ENCODE measurements at regions not wholly inside any gene's neighbourhood (a gene's known extent, or its start where the extent isn't known, plus 50 kb on each side); places are given as distances from the start of the nearest gene placed in this dataset.

DNA sequence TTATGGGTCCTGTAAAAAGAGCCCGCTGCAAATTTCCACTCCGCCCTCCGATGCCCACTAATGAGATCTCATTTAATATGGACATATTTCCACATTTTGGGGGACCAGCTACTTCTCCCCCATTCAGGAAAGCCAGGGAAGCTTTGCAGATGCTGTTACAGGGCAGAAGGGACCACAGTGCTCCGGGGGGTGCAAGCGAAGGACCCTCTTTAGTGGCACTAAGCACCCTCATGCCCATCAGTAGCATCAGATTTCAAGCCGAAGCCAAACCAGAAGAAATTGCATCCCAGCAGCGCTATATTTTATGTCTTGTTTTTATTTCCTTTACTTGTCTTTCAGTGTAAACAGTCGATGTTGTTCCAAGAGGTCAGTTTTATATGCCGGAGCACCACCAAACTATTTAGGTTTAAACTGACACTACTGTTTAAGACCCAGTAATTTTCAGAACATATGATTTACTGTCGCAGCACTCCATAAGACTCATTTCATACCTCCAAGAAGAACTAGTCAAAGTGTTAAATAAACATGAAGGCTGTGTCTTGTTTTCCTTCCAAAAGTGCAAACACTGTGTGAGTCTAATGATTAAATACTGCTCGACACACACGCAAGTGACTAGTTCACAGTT lies 122.2 kb upstream of the MGMT start:
- no peak for DNase-seq

DNA sequence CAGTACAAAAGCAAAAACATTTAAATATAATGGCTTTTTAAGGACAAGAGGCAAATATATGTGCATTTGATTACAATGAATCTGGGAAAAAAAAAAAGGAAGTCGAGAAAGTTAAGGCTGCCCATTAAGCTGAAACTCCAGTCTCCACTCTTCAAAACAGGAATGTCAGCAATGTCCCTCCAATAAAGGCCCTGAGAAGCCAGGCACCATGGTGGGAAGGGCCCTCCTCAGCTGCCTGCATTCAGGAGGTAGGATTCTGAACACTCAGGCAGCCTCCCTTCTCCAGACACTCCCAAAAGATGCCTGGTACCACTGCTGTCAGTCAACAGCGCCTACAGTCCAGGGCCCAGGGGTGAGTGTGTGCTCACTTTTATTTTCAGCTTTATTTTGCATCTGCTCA lies 121.3 kb upstream of the MGMT start:
- DNase-seq: no peak

DNA sequence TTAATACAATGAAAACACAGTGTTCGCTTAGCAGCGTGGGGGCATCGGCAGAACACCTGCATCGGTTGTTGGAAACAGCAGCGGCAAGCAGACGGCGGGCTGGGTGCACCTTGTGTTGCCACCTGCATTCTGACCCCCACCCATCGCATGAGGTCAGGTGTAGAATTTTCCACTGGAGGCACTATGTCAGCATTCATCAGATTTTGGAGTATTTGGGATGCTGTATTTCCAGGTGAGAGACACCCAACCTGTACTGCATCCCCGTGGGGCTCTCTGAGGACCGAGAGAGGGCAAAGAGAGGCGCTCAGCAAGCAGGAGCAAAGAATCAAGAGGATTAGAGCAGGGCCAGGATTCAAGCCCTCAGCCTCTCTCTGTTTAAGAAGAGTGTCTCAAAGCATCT lies 116.4 kb upstream of the MGMT start:
- DNase-seq: no peak

DNA sequence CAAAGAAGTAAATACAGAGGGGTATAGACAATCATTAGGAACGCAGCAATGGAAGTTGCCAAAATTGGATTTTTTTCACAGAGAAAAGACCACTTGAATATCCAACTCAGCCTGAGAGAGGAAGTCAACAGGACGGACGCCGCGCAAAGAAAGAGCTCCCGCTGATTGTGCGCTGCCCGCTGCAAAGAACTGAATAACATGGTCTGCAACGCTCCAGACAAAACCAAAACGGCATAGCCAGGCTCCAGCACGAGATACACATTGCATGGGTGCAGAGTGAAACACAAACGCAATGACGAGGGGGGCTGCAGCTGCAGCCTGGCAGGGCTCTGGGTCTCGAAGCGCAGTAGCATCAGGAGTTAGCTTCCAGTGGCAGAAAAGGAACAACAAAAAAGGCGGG lies 113.9 kb upstream of the MGMT start:
- DNase-seq: no peak

DNA sequence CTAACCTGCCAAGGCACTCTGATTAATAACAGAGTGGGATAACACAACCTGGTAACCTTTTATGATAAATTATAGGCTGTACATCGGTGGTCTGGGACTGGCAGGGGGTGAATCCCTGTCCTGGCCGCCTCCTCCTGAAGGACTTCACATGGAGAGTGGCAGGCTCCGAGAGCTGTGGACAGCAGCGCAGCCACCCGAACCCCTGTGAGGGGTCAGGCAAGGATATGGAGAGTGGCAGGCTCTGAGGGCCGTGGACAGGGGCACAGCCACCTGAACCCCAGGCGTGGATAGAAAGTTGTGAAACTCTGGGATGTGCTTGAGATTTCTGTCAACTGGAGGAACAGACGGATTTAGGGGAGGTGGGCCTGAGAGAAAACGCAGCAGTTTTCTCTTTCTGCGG lies 107.0 kb upstream of the MGMT start:
- no peak for DNase-seq

DNA sequence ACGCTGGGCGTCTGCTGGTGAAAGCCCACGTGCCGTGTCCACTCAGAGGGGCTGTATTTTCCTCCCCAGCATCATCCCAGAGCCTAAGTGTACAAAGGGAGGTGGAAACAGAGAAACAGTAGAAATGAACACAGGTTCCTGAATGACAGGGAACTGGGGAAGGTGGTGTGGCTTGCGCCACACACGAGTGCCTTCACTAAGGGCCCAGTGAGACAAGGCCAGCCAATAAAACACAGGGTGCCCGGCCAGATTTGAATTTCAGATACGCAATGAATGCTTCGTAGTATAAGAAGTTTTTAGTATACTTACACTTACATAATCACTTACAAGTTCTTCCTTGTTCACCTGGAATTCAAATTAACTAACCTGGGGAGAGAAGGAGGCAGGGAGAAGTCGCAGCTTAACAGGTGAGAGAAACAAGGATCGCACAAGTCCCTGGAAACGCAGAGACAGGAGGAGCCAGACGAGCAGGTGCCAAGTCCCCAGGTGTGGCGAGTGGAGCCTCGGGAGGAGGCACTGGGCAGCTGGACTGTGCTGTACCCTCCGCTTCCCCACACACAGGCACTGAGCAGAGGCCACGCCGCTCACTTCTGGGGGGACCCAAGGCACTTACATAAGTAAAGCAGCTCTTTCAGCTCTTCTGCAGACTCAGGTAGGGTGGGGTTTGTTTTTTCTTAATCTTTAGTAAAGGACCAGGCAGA lies 105.2 kb upstream of the MGMT start:
- DNase-seq: no peak

DNA sequence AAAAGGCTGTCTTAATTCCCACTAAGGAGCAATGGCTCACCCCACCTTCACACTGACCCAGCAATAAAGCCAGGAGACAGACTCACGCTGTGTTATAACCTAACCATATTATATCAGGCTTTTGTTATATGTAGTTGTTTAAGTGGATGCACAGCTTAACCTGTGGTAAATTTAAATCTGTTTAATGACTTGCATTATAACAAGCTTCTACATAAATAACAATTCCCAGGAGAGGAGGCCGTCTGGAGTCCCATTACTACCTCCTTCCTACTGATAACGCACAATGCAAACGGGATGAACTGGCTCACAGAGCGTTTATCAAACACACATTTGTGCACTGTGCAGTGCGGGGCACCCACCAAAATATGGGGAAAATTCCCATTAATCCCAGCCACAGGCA lies 102.1 kb upstream of the MGMT start:
- no peak for DNase-seq

DNA sequence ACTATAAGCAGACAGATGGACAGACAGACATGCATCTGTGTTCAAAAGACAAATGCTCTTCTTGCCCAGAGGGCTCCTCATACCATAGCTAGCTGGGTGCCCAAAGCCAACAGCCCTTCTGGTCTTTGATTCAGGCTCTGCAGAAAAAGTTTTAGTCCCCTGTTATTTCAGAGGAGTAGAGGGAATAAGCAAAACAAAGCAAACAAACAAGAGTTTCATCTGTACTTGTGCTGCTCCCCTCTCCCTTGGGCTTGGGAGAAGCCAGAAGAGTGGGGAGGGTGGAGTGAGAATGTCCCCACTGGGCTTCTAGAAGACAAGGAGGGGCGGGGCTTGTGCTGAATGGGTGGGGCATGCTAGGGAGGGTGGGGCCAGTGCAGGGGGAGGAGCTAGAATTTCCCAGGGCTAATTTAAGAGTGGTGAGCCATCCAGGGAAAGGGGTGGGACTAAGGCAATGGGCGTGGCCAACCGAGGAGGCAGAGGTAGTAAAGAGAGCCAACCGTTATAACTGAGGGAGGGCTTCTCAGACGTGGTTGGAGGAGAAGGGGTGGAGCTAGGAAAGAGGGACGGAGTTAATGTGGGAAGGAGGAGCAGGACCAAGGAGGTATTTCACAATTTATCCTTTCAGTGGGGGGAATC lies 101.2 kb upstream of the MGMT start:
- no peak for DNase-seq

DNA sequence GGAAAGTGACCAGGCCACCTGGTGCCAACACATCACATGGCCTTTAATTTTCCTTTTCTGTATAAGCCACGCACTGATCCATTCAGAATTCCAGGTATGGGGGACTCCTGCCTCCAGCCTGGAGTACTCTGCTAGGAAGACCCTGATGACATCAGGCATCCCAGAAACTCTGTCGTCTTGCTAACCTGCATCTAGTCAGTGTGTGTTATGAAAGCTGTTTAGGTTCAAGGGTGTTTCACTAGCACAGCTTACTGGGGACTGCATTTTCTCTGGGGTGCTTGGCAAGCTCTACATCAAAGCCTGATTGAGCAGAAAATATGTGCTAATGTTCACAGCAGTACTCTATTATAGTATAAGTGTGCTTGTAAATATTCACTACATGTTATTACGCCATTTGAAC lies 100.6 kb upstream of the MGMT start:
- no peak for DNase-seq

DNA sequence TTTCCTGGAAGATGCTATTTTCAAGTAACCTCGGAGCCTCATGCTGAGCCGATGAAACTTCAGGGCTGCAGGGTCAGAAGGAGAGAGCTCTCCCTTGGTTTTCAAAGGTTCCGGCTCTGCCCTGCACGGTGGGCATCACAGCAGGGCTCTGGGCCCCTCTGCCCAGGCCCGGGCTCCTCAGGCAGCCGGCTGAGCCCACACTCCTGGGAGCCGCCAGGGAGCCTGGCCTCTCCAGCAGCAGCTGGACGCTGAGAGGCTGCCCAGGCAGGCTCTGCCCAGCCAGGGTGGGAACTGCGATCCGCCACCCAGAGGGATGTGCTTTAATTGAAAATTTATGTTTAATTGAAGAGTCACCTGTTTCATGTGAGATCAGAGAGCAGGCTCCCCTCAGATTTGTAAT lies 97.5 kb upstream of the MGMT start:
- no peak for DNase-seq

DNA sequence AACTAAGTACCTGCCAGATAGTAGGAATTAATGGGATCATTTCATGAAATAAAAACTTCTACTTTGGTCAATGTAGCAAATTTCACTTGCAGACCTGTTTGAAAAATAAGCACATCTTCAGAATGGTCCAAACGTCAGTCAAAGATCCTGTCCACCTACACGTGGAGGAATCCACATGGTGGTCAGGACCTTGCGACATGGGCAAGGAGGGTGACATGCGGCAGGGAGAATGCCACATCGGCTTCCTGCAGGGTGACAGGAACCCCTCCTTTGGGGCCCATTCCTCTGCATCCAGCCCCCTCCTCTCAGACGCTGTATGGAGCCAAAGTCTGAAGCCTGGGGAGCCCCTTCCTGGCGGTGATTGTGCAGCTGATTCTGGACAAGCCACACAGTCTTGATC lies 95.5 kb upstream of the MGMT start:
- no peak for DNase-seq

DNA sequence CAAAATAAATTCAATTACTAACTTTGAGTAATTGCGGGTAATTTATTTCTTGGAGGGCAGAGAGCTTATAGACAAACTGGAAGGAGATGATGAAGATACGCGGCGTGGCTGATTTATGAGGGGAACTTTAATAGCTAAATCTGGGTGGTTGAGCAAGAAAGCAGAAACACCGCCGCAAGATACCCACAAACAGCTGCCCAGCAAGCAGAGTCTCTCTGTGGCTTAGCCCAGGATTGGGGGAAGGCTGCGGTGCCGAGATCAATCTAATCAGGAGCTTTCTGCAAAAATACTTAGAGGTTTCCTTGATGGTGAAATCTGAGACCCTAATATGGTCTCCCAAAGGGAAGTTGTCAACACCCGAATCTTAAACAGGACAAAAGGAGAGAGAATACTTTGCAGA lies 94.9 kb upstream of the MGMT start:
- DNase-seq: no peak

DNA sequence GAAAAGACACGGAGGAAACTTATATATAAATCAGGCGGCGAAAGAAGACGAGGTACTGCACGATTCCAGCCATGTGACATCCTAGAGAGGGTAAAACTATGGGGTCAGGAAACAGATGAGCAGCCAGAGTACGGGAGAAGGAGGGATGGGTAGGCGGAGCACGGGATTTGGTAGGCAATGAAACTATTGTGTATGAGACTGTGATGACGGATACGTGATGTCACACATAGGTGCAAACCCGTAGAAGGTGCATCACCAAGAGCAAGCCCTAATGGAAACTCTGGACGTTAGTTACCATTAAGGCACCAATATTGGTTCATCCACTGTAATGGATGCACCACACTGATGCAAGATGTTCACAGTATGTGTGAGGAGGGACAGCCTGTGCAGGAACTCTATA lies 93.8 kb upstream of the MGMT start:
- no peak for DNase-seq

DNA sequence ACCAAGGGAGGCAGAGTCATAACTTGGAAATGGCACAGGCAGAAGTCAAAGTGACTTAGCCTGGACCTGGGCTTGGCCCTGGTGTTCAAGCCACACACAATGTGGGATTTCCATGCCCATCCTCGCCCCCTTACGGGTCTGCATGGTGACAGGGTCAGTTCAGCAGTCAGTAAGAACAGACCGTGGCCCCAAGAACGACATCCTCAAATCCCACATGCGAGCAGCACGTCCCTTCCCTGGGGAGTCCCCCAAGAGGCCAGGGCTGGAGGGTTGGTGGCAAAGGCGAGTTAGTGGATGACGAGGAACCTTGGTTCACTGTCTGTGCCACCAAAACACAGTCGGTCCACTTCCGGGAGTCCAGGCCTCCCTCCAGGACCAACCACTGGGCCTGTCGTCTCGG lies 93.3 kb upstream of the MGMT start:
- no peak for DNase-seq

DNA sequence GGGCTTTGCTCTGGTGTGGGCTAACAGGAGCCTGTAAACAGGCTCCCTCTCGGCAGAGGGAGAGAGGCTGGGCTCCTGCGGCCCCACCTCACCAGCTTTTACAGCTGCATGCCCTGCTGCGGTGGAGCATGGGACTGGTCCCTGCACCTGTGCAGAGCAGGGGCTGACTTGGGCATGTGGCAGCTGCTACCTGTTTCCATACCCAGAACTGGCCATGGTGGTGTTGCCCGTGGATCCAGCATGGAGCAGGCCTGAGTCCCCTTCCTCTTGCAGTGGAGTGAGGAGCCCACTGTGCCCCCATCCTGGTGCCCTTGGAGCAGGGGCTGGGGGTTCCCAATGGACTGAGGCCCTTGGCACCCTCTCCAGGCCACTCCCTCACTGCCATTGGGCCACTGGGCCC lies 91.9 kb upstream of the MGMT start:
- no peak for DNase-seq

DNA sequence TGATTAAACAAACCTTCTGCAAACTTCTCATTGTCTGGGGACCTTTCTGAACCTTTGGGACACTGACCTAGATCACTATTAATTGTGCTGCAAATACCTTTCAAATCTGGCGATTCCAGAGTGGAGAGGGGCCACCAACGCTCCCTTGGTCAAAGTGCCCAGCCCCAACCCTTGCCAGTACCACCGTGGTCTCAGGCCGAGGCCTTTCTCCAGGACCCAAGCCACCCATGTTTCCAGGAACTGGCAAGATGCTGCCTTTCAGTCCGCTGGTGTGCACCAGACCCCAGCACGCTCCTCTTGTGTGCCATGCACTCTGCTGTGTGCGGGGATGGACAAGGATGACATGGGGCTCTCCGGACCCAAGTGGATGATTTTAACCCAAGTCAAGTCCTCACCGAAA lies 91.1 kb upstream of the MGMT start:
- no peak for DNase-seq

DNA sequence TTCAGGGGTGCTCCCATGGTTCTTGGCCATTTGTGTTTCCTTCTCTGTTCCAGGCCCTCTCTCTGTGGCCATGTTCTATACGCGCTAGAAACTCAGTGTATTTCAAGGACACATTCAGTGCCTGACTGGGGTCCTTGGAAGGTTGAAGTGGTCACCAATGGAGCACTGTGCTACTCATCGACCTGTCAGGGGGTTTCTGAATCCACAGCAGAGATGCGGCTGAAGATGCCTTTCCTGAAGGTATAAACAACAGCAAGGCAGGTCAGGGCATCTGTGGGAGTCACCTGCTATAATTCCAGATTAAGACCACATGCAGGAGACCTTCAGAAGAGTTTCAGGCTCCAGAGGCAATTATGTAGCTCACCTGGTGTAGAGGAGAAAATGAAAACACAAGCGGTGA lies 86.8 kb upstream of the MGMT start:
- no peak for DNase-seq

DNA sequence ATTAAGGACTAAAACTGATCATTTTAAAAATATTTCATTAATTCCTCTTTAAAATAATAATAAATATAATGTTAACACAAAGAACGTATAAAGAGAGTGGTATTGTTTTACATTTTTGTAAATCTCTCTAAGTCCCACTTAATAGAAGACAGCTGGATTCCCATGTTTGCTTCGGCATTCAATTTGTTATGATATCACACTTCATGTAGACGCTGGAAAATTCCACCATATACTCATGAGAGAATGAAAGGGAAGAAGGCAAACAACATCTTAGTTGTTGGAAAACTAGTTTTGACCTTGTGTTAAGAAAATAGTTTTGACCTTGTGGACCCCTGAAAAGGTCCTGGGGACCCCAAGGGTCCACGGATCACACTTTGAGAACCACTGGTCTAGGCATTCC lies 85.3 kb upstream of the MGMT start:
- no peak for DNase-seq

DNA sequence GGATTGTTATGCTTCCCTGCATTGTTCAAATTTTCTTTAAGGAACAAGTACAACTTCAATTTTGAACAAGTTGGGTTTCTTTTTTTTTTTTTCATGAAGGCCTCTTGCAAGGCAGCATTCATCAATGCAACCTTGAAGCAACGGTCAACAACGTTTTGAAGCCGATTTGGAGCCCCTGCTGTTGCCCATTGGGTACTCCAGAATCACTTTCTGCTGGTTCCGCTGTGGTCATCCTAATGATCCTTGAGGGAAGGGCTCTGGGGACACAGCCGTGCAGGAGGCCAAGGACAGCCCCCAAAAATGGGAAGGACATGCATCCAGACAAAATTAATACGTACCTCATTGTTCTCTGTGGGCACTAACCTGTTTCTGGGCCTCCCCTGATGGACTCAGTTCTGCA lies 84.6 kb upstream of the MGMT start:
- no peak for DNase-seq

DNA sequence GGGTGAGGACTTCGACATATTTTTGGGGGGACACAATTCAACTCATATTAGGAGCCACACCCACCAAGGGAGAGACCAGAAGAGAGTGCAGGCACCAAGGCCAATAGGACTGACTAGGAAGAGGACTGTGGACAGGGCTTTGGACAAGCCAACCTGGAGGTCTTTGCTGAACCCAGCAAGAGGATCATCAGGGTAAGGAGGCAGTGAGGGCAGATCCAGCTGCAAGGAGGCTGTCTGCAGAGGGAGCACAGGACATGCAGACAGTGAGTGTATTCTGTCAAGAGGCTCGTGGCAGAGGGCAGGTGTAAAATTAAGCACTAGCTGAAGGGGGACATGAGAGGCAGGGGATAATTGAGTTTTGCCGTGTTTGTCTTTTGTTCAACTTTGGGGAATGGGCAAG lies 83.4 kb upstream of the MGMT start:
- no peak for DNase-seq

DNA sequence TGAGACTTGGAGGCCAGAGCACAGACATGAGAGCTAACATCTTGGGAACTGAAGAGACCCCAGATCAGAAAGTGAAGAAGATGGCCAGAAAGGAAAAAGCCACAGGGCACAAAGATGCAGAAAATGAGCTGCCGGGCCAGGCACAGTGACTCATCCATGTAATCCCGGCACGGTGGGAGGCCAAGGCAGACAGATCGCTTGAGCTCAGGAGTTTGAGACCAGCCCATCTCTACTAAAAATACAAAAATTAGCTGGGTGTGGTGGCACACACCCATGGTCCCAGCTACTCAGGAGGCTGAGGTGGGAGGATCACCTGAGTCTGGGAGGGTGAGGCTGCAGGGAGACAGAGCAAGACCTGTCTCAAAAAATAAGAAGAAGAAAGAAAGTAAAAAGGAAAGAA lies 81.4 kb upstream of the MGMT start:
- DNase-seq: no peak

DNA sequence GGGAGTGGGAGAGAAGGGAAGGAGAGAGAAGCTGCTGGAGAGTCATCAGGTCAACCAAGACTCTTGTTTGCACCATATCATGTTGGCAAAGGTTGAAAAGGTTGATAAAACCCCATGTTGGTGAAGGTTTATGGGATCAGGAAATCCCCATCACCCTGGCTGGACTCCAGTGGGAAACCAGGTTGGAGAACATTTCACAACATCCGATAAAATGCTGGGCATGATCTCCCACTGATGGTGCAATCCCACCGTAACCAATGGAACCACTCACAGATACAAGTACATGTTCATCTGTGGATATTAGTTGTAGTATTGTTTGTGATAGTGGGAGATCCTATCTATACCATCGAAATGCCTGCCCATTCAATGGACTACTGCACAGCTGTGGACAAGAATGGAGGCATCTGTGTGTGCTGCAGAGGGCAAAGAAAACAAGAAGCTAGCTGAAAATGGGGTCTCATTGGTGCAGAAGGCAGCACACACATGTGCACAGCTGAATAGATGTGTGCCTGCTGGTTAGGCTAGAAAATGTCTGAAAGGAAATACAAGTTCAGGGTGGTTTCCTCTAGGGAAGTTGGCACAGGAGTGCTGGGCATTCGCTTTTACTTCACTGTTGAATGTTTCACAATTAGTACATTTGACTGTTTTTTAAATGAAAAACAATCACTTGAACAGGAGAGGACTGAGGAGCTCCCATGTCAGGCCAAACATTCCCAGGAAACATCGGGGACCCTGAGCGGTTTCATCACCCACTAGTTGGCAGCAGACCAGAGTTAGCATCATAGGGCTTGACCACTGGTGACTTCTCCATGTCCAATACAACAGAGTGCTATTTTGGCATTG lies 80.4 kb upstream of the MGMT start:
- no peak for DNase-seq

DNA sequence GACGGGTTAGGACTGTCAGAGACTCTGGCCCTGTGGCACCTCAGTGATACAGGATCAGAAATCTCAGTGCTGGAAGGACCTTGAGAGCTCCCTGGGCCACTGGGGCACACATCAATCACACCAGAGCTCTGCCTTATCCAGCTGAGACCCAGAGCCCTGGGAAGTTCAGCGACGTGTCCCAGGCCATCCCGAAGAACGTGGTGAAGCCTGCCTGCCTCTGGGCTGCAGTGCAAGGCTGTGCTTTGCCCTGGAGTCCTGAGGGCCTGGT lies 79.8 kb upstream of the MGMT start:
- no peak for DNase-seq

DNA sequence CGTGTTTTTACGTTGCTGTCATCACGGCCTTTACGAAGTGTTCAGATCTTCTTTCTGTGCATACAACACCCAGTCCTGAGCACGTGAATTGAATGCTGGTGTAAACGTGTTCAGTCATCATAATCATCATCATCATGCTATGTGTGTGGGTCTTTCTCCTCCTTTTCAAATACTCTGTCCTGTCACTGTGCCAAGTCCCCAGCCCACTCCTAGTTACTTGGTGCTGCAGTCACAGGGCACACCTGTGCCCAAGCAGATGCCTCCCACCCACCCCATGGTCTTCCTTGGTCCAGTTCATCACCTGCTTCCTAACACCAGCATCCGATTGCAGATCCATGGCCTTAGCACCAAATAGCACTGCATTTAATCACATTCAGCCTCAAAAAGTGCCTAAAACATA lies 78.6 kb upstream of the MGMT start:
- DNase-seq: no peak
